Neuronal stem cell (in vitro differentiated cells): ENCODE measurements at regions not wholly inside any gene's neighbourhood (a gene's known extent, or its start where the extent isn't known, plus 50 kb on each side); places are given as distances from the start of the nearest gene placed in this dataset.
A peak's percentile ranks its signal among the peaks of the same experiment; 100 is the strongest.

Source experiments
- DNase-seq: peaks from one replicate; pipeline ENCODE4 v3.0.0-alpha.2; 2013; ENCODE audit warnings: low spot score
- H2AFZ ChIP-seq: one replicate; pipeline ENCODE4 v1.6.1; 2013; ENCODE audit warnings: mild to moderate bottlenecking, low read length, inconsistent platforms
- H2AK5ac ChIP-seq: 2 replicates; pipeline ENCODE4 v1.6.1; 2013; ENCODE audit warnings: low read depth, mild to moderate bottlenecking, inconsistent platforms, low read length, moderate library complexity, mixed read lengths
- H2BK120ac ChIP-seq: 2 replicates; pipeline ENCODE4 v1.6.1; 2013; ENCODE audit warnings: low read depth, mild to moderate bottlenecking, inconsistent platforms, low read length, moderate library complexity, mixed read lengths
- H2BK12ac ChIP-seq: one replicate; pipeline ENCODE4 v1.6.1; 2013; ENCODE audit warnings: low read length, inconsistent platforms
- H2BK15ac ChIP-seq: 2 replicates; pipeline ENCODE4 v1.6.1; 2013; ENCODE audit warnings: mild to moderate bottlenecking, low read length, inconsistent platforms, mixed read lengths
- H2BK5ac ChIP-seq: one replicate; pipeline ENCODE4 v1.6.1; 2013; ENCODE audit warnings: inconsistent platforms, mild to moderate bottlenecking, low read length, moderate library complexity
- H3K14ac ChIP-seq: one replicate; pipeline ENCODE4 v1.6.1; 2013; ENCODE audit warnings: low read length, inconsistent platforms
- H3K18ac ChIP-seq: 2 replicates; pipeline ENCODE4 v1.6.1; 2013; ENCODE audit warnings: low read length, inconsistent platforms
- H3K23ac ChIP-seq: 2 replicates; pipeline ENCODE4 v1.6.1; 2013; ENCODE audit warnings: low read depth, mild to moderate bottlenecking, mixed read lengths, low read length, inconsistent platforms; ENCODE audit not compliant: poor library complexity
- H3K27ac ChIP-seq: replicated peaks from 3 replicates; pipeline ENCODE4 v1.5.1; 2013; ENCODE audit warnings: low read length, inconsistent platforms
- H3K27me3 ChIP-seq, 3 experiments: 2 replicates each; pipeline ENCODE4 v1.6.1; 2013; ENCODE audit warnings: low read length in 3 of 3, mild to moderate bottlenecking in 2 of 3, inconsistent platforms in 1 of 3, low read depth in 1 of 3, mixed read lengths in 1 of 3, moderate library complexity in 1 of 3; ENCODE audit not compliant: control insufficient read depth in 3 of 3, insufficient read depth in 3 of 3
- H3K36me3 ChIP-seq, 2 donors: replicated peaks in 1 of 2; 2 replicates each; pipeline ENCODE4 v1.6.1; 2013; ENCODE audit warnings: low read length in 2 of 2; ENCODE audit not compliant: control insufficient read depth in 2 of 2, insufficient read depth in 2 of 2
- H3K4ac ChIP-seq: 2 replicates; pipeline ENCODE4 v1.6.1; 2013; ENCODE audit warnings: inconsistent platforms, mild to moderate bottlenecking, low read length, moderate library complexity
- H3K4me1 ChIP-seq, 2 donors: 1 replicate in 1 of 2; 2 replicates in 1 of 2; pipeline ENCODE4 v1.6.1; 2013; ENCODE audit warnings: low read length in 2 of 2, low read depth in 1 of 2; ENCODE audit not compliant: control insufficient read depth in 2 of 2, insufficient read depth in 1 of 2
- H3K4me2 ChIP-seq: one replicate; pipeline ENCODE4 v1.6.1; 2013; ENCODE audit warnings: mild to moderate bottlenecking, low read length, inconsistent platforms; ENCODE audit not compliant: insufficient read depth, poor library complexity, severe bottlenecking
- H3K4me3 ChIP-seq, 2 donors: 2 replicates each; pipeline ENCODE4 v1.5.1; 2013; ENCODE audit warnings: low read length in 2 of 2, mild to moderate bottlenecking in 2 of 2, inconsistent platforms in 1 of 2, moderate library complexity in 1 of 2
- H3K79me1 ChIP-seq: one replicate; pipeline ENCODE4 v1.6.1; 2013; ENCODE audit warnings: low read depth, mild to moderate bottlenecking, inconsistent platforms, low read length, moderate library complexity
- H3K9ac ChIP-seq: one replicate; pipeline ENCODE4 v1.6.1; 2013; ENCODE audit warnings: mild to moderate bottlenecking, low read depth, low read length, inconsistent platforms; ENCODE audit not compliant: poor library complexity
- H3K9me3 ChIP-seq, 2 donors: replicated peaks in 1 of 2; 2 replicates each; pipeline versions ENCODE3 to v1.6.1; 2013; ENCODE audit warnings: low read length in 2 of 2, mild to moderate bottlenecking in 2 of 2, inconsistent platforms in 1 of 2, low read depth in 1 of 2, mixed read lengths in 1 of 2, moderate library complexity in 1 of 2; ENCODE audit not compliant: control insufficient read depth in 2 of 2, insufficient read depth in 1 of 2
- H4K8ac ChIP-seq: one replicate; pipeline ENCODE4 v1.6.1; 2013; ENCODE audit warnings: low read depth, mild to moderate bottlenecking, inconsistent platforms, low read length, moderate library complexity
- H4K91ac ChIP-seq: one replicate; pipeline ENCODE4 v1.6.1; 2013; ENCODE audit warnings: low read length, low read depth, mild to moderate bottlenecking, inconsistent platforms; ENCODE audit not compliant: poor library complexity
- WGBS, 2 donors: extraction: QIAGEN DNeasy Blood & Tissue Kit; methylation state at CpG; one replicate each; pipeline ENCODE4 v1.1.7; 2013; ENCODE audit warnings: missing lambda C conversion rate in 2 of 2, mixed read lengths in 1 of 2; ENCODE audit not compliant: insufficient read length in 2 of 2, insufficient replicate concordance in 1 of 2; ENCODE audit errors: extremely low coverage in 2 of 2; 5-methylcytosine and 5-hydroxymethylcytosine counted together

DNA sequence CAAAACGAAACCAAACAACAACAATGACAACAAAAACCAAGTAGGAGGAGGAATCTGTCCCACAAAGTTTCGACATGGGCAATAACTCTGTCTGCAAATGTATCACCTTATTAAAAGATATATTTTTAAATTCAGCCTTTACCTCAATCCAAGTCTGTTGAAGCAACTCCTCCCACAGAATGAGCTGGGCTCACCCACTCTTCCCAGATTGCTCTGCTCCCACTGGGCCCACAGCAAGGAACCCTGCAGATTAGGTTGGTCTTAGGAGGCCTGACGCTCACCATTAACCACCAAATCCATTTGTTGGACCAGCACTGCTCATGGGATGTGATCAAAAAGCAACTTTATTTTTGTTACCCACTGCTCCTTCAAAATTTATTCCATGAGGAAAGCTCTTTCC is 114.7 kb upstream of the CDC42BPA start:
- Histone ChIP-seq H2BK12ac (no peak overlapping the region), H3K18ac (peak overlapping the region; percentile 42), H3K23ac (no peak overlapping the region), H3K14ac (no peak overlapping the region), H3K27me3 (no peaks in the 10 kb centered on the region), H3K4me3 (no peak overlapping the region), H2AK5ac (no peak overlapping the region), H3K27ac (no peak overlapping the region), H3K4me1 (peaks cover 4 to 6% of the 10 kb centered on the region in 2 donors), H3K4ac (no peak overlapping the region), H2AFZ (no peak overlapping the region), H2BK15ac (no peak overlapping the region), H2BK5ac (no peak overlapping the region), H2BK120ac (no peak overlapping the region), H3K4me2 (no peak overlapping the region), H3K79me1 (no peaks in the 10 kb centered on the region), H3K9ac (no peak overlapping the region), H3K36me3 (no peaks in the 10 kb centered on the region), H4K91ac (no peak overlapping the region), H3K9me3 (no peaks in the 10 kb centered on the region), H4K8ac (no peak overlapping the region)
- WGBS, 2 donors, result no CpG with 5 or more reads among the region's 3 CpGs
- no peak for DNase-seq

DNA sequence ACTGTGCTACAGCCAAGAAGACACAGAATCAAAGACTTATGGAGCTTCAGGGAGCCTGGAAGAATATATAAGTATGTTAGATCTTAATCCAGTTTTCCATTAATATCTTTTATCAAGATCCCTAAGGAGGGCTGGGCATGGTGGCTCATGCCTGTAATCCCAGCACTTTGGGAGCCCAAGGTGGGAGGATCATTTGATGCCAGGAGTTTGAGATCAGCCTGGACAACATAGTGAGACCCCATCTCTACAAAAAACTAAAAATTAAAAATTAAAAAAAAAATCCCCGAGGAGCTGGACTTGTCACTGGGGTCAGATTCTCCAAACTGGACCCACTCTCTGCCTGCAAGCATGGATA is 113.9 kb upstream of the CDC42BPA start:
- Histone ChIP-seq H2BK5ac (no peak overlapping the region), H2BK120ac (no peak overlapping the region), H3K18ac (no peak overlapping the region), H4K8ac (no peak overlapping the region), H2AFZ (peak overlapping the region; percentile 95), H3K9me3 (no peaks in the 10 kb centered on the region), H3K36me3 (no peaks in the 10 kb centered on the region), H2AK5ac (no peak overlapping the region), H3K27me3 (no peaks in the 10 kb centered on the region), H3K23ac (no peak overlapping the region), H3K9ac (no peak overlapping the region), H3K14ac (no peak overlapping the region), H2BK15ac (no peak overlapping the region), H2BK12ac (no peak overlapping the region), H3K79me1 (no peaks in the 10 kb centered on the region), H3K4me3 (no peak overlapping the region), H3K4me1 (peaks cover 4 to 6% of the 10 kb centered on the region in 2 donors), H3K4me2 (no peak overlapping the region), H3K27ac (no peak overlapping the region), H3K4ac (no peak overlapping the region), H4K91ac (no peak overlapping the region)
- no CpG with 5 or more reads among the region's 1 CpG for WGBS, 2 donors
- DNase-seq, result no peak

DNA sequence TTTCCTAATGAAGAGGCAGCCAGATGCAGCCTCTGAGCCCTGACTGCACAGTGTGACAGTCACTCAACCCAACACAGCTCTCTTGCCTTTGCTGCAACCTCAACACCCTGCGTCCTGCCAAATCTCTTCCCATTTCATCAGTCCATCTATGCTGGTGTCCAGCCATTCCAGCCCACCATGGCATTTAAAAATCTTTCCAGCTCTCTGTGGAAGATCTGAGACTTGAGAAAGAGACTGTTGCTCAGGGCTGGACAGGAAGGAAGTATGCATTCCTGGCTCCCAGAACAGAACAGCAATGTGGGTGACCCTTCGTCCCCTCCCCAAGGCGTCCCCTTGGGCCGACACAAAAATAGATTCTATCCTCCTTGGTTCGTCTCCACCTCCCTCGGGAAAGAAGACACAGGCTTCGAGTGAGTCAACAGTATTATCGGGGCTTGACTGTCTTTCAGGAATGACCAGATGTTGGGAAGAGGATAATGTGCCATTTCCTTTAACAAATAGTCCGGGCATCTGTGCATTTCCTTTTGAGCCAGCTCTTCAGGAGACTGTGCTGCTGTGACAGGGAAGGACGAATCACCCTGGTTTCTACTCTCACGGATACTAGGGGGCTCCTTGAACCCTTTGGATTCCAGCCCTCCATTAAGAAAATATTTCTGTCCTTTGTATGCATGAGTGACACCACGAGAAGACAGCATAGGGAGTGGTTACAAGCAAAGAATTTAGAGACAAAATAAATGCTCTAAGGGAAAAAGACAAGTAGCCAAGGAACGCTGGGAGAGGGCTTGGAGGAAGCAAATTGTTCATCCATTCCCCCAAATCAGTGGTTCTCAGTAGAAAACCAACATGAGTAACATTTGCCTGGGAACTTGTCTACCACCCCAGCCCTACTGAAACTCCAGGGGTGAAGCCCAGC is 111.4 kb upstream of the CDC42BPA start:
- Histone ChIP-seq H3K4me3 (peak overlapping the region in 1 of 2 donors; percentile 4), H3K4me1 (peaks cover 4 to 5% of the 10 kb centered on the region in 2 donors), H4K8ac (no peak overlapping the region), H3K23ac (no peak overlapping the region), H3K18ac (peak overlapping the region; percentile 6), H3K36me3 (no peaks in the 10 kb centered on the region), H4K91ac (no peak overlapping the region), H2BK15ac (no peak overlapping the region), H3K27ac (no peak overlapping the region), H2BK5ac (no peak overlapping the region), H3K79me1 (no peaks in the 10 kb centered on the region), H3K27me3 (no peaks in the 10 kb centered on the region), H3K4ac (no peak overlapping the region), H3K14ac (no peak overlapping the region), H3K9ac (no peak overlapping the region), H2BK12ac (no peak overlapping the region), H2AK5ac (no peak overlapping the region), H3K9me3 (no peaks in the 10 kb centered on the region), H3K4me2 (no peak overlapping the region), H2AFZ (peak overlapping the region; percentile 79), H2BK120ac (no peak overlapping the region)
- no peak for DNase-seq
- WGBS, 2 donors, result no CpG with 5 or more reads among the region's 13 CpGs

DNA sequence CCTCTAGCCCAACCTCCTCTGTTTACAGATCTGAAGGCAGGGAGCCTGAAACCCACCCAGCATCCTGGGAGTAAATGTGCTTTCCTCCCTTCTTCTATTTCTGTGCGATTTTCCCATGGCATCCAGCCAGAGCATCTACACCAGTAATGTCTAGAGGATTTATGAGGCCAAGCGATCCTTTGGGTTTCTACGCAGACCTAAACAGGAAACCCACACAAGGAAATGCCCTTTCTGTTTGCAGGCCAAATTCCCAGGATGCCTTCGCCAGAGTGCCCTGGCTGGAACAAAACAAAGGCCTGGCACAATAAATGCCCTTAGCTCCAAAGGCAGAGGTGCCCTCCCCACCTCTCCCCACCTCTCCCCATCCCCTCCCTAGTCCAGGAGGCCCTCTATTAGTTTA is 110.5 kb upstream of the CDC42BPA start:
- no peak overlapping the region for H2BK5ac ChIP-seq
- H3K27me3 ChIP-seq, result no peaks in the 10 kb centered on the region
- no peak overlapping the region for H2AFZ ChIP-seq
- no peak for DNase-seq
- H4K8ac ChIP-seq, result no peak overlapping the region
- H3K4me1 ChIP-seq, result peaks cover 4 to 5% of the 10 kb centered on the region in 2 donors
- no peak overlapping the region for H3K27ac ChIP-seq
- H2AK5ac ChIP-seq, result no peak overlapping the region
- no peak overlapping the region for H4K91ac ChIP-seq
- no peak overlapping the region for H2BK15ac ChIP-seq
- H2BK12ac ChIP-seq, result no peak overlapping the region
- no peak overlapping the region for H3K23ac ChIP-seq
- no peaks in the 10 kb centered on the region for H3K36me3 ChIP-seq
- H3K79me1 ChIP-seq, result no peaks in the 10 kb centered on the region
- H3K4me2 ChIP-seq, result no peak overlapping the region
- no peaks in the 10 kb centered on the region for H3K9me3 ChIP-seq
- no peak overlapping the region for H3K9ac ChIP-seq
- H3K18ac ChIP-seq, result no peak overlapping the region
- H3K4ac ChIP-seq, result no peak overlapping the region
- H2BK120ac ChIP-seq, result no peak overlapping the region
- no CpG with 5 or more reads among the region's 4 CpGs for WGBS, 2 donors
- H3K14ac ChIP-seq, result no peak overlapping the region
- H3K4me3 ChIP-seq, result no peak overlapping the region
